ENCODE measurements at regions not wholly inside any gene's neighbourhood (a gene's known extent, or its start where the extent isn't known, plus 50 kb on each side); places are given as distances from the start of the nearest gene placed in this dataset.

GRCh38 chr1:232182236-232182635, 447.7 kb downstream of the SIPA1L2 start:
- TF ChIP-seq SNAI2 (CRISPR knock-in tag; IDR thresholded peaks at IDR 0.05), result no peak
- TF ChIP-seq CREB5 (CRISPR knock-in tag; IDR thresholded peaks at IDR 0.05; ENCODE audit: low read depth), result no peak
- TF ChIP-seq OSR1 (CRISPR knock-in tag; IDR thresholded peaks at IDR 0.05), result no peak
- TF ChIP-seq TCF4 (CRISPR knock-in tag; IDR thresholded peaks at IDR 0.05; ENCODE audit: borderline replicate concordance), result no peak
- TF ChIP-seq ZNF70 (CRISPR knock-in tag; IDR thresholded peaks at IDR 0.05), result no peak
- no peak for TF ChIP-seq CSDC2 (CRISPR knock-in tag; IDR thresholded peaks at IDR 0.05)

GRCh38 chr1:232180779-232181136, 449.2 kb downstream of the SIPA1L2 start:
- no peak for TF ChIP-seq PATZ1 (CRISPR knock-in tag; IDR thresholded peaks at IDR 0.05; ENCODE audit: borderline replicate concordance)
- no peak for TF ChIP-seq BACH2 (CRISPR knock-in tag; IDR thresholded peaks at IDR 0.05; ENCODE audit: borderline replicate concordance)
- no peak for TF ChIP-seq ARNTL (CRISPR knock-in tag; IDR thresholded peaks at IDR 0.05; ENCODE audit: borderline replicate concordance, low read depth)
- TF ChIP-seq GLIS3 (CRISPR knock-in tag; IDR thresholded peaks at IDR 0.05), result no peak
- no peak; the same call in 2 of the 3 replicates for ATAC-seq

More at GRCh38 chr1:232182236-232182635, 447.7 kb downstream of the SIPA1L2 start:
- ATAC-seq, result no peak

- TF ChIP-seq TSHZ2 (CRISPR knock-in tag; IDR thresholded peaks at IDR 0.05) (no peak), ISL1 (CRISPR knock-in tag; IDR thresholded peaks at IDR 0.05) (no peak), ZFP3 (CRISPR knock-in tag; IDR thresholded peaks at IDR 0.05) (no peak), GLIS3 (CRISPR knock-in tag; IDR thresholded peaks at IDR 0.05) (no peak), ESRRG (CRISPR knock-in tag; IDR thresholded peaks at IDR 0.05) (no peak), ZNF70 (CRISPR knock-in tag; IDR thresholded peaks at IDR 0.05) (no peak), TCF4 (CRISPR knock-in tag; IDR thresholded peaks at IDR 0.05; ENCODE audit: borderline replicate concordance) (no peak), RARB (CRISPR knock-in tag; IDR thresholded peaks at IDR 0.05) (no peak), CSRNP3 (CRISPR knock-in tag; IDR thresholded peaks at IDR 0.05) (no peak), CREB5 (CRISPR knock-in tag; IDR thresholded peaks at IDR 0.05; ENCODE audit: low read depth) (no peak), BACH2 (CRISPR knock-in tag; IDR thresholded peaks at IDR 0.05; ENCODE audit: borderline replicate concordance) (no peak), SNAI2 (CRISPR knock-in tag; IDR thresholded peaks at IDR 0.05) (no peak)
- ATAC-seq, result peak; percentile 51
Measured at GRCh38 chr1:232179896-232180778, 449.8 kb downstream of the SIPA1L2 start.

- no peak for ATAC-seq
- TF ChIP-seq PPARA (CRISPR knock-in tag; IDR thresholded peaks at IDR 0.05; ENCODE audit: borderline replicate concordance), result no peak
- no peak for TF ChIP-seq ZFP30 (CRISPR knock-in tag; IDR thresholded peaks at IDR 0.05)
- no peak for TF ChIP-seq ISL1 (CRISPR knock-in tag; IDR thresholded peaks at IDR 0.05)
Measured at GRCh38 chr1:232178191-232178590, 451.7 kb downstream of the SIPA1L2 start.
